ENCODE measurements at regions not wholly inside any gene's neighbourhood (a gene's known extent, or its start where the extent isn't known, plus 50 kb on each side); places are given as distances from the start of the nearest gene placed in this dataset.

DNA sequence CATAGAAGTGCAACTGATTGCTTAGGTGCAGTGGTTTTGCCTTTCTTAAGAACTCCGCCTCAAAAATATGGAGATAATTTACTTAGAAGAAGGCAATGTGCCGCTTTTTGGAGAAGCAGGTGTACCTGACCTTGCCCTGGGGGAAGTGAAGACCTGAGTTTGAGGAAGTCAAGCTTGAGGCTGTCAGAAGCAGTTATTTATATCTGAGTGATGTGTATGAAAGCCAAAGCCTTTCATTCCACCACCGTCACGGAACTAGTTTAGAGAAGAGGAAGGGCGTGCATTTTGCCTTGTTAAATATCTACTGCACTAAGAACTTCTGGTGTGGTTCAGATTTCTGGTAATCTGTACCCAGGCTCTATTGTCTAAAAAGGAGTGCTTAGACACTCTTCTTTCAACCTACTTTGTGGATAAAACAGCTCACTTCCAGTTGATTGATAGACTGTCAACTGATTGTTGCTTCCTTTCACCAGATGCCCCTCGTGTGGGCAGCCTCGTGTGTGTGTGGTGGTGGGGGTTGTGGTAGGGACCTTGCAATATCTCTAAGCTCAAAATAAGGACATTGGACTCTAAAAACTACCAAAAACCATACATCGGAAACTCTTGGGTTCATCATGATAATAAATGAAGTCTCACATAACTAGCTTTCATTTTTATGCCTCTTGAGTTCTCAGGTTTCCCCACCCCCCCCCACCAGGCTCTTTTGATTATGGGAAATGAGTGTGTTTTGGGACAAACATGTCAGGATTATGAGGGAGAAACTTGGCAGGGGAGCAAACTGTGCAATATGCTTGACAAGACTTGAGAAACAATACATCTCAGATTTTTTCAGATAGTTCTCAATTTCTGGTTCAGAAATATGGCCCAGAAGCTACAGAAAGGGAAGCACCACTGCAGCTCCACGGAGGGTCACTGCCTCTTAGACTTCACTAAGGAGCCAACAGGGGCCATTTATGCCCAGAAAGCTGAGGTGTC is 78.6 kb downstream of the ARF6 start:
- Histone ChIP-seq H3K4me1 (peaks cover 4 to 62% (median 37%) of the 10 kb centered on the region in 12 donors), H3K27me3 (no peaks in the 10 kb centered on the region), H3K9me3 (no peaks in the 10 kb centered on the region), H3K36me3 (no peaks in the 10 kb centered on the region), H3K4me3 (peak overlapping the region in 1 of 12 donors; percentile 18), H3K27ac (peak overlapping the region in 11 of 12 donors; percentile 40 to 95 (median 64))
- peak; percentile 19 to 75 (median 61) for ATAC-seq
- TF ChIP-seq, protein P1, sequence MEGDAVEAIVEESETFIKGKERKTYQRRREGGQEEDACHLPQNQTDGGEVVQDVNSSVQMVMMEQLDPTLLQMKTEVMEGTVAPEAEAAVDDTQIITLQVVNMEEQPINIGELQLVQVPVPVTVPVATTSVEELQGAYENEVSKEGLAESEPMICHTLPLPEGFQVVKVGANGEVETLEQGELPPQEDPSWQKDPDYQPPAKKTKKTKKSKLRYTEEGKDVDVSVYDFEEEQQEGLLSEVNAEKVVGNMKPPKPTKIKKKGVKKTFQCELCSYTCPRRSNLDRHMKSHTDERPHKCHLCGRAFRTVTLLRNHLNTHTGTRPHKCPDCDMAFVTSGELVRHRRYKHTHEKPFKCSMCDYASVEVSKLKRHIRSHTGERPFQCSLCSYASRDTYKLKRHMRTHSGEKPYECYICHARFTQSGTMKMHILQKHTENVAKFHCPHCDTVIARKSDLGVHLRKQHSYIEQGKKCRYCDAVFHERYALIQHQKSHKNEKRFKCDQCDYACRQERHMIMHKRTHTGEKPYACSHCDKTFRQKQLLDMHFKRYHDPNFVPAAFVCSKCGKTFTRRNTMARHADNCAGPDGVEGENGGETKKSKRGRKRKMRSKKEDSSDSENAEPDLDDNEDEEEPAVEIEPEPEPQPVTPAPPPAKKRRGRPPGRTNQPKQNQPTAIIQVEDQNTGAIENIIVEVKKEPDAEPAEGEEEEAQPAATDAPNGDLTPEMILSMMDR (IDR thresholded peaks at IDR 0.05), result no peak
- no peak for TF ChIP-seq POLR2A (IDR thresholded peaks at IDR 0.05)
- intact Hi-C loops (cut with DNase I), result loop anchor here in 1 of 10 donors (2.0 to 5.0 kb wide), 2 partner anchors 79 to 91 kb away; partner anchors contain the start of gene ARF6
- no peak for DNase-seq
- WGBS, 4 donors, result 42 to 55% (median 48%) methylated on average over 9 of the region's 9 CpGs

DNA sequence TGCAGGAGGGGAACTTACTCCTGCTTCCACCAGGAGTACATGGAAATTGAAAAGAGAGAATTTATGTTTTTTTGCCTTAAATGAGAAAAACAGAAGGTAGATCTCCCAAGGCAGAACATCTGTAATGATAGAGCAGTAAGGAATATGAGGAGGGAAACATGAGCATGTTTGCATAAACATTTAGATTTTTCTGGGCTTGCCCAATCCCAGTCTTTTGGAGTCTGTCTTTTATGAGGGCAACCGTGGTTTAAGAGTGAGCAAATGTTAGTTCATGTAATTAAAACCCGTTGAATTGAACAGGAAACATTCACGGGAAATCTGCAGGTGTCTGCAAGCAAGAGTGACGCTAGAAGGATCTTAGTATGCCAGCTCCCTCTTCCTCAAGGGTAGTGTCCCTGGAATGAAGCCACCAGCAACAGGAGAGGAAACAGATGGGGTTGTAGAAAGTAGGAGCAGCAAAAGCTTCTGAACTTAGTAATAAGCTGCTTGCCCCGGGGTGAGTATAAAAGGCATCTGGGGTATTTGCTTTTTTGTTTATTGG is 79.3 kb downstream of the ARF6 start:
- 36 to 53% (median 43%) methylated on average over 5 of the region's 5 CpGs for WGBS, 4 donors
- Histone ChIP-seq H3K4me1 (peaks cover 4 to 62% (median 37%) of the 10 kb centered on the region in 12 donors), H3K36me3 (no peaks in the 10 kb centered on the region), H3K9me3 (no peaks in the 10 kb centered on the region), H3K4me3 (peak overlapping the region in 2 of 12 donors; percentile 6 to 18), H3K27me3 (no peaks in the 10 kb centered on the region), H3K27ac (peak overlapping the region; percentile 2 to 95 (median 62))
- intact Hi-C loops (cut with DNase I), result loop anchor here in 1 of 10 donors (5.0 kb wide), 1 partner anchor 90 kb away; no protein-coding TSS in a partner anchor
- TF ChIP-seq, protein P1 (IDR thresholded peaks at IDR 0.05), result no peak
- no peak for TF ChIP-seq POLR2A (IDR thresholded peaks at IDR 0.05)
- DNase-seq (peak in 3 of 5 donors; percentile 34 to 43 (median 35)), ATAC-seq (peak; percentile 23 to 78 (median 38))

DNA sequence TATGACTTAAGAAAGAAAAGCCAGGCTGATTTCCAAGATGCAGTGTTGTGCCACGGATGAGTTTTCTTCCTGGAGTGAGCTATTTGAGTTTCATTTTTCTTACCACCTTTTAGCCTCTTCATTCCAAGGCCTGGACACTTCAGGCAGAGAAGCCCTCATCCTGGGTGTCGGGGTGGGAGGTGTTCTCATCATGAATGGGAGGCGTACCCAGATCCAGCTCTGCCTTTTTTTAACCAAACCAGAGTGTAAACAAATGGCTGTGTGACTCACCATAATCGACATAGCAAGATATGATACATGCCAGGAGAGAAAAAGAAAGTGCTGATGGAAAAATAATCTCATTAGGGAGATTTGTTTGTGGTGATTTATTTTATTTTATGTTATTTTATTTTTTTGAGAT is 79.9 kb downstream of the ARF6 start:
- H3K4me1 ChIP-seq, result peaks cover 4 to 67% (median 37%) of the 10 kb centered on the region in 12 donors
- no peak for TF ChIP-seq POLR2A (IDR thresholded peaks at IDR 0.05)
- TF ChIP-seq, protein P1 (IDR thresholded peaks at IDR 0.05), result no peak
- intact Hi-C loops (cut with DNase I), result loop anchor here in 1 of 10 donors (5.0 kb wide), 1 partner anchor 89 kb away; no protein-coding TSS in a partner anchor
- H3K36me3 ChIP-seq, result no peaks in the 10 kb centered on the region
- H3K27me3 ChIP-seq, result no peaks in the 10 kb centered on the region
- 29 to 43% (median 35%) methylated on average over 4 of the region's 4 CpGs for WGBS, 4 donors
- H3K4me3 ChIP-seq, result peak overlapping the region in 2 of 12 donors; percentile 3 to 6
- ATAC-seq (peak in 3 of 4 donors; percentile 59 to 68 (median 62)), DNase-seq (peak in 1 of 5 donors; percentile 39)
- H3K9me3 ChIP-seq, result no peaks in the 10 kb centered on the region
- peak overlapping the region; percentile 2 to 95 (median 62) for H3K27ac ChIP-seq

DNA sequence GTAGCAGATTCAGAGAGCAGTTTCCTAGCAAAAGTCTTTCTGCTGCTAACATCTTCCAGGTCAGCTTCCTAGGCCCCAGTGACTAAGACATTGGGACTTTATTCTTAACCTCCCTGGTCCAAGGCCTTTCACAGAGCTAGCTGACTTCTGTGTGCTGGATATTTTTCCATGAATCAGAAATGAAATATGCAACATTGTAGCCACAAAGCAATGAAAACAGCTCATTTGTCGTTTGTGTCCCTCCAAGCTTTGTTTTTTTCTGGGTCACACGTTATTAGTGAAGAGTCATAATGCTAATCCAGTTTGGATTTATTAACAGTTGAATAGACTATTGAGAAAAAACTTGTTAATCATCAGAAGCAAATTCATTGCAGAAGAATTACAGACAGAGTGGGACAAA is 82.4 kb downstream of the ARF6 start:
- no peaks in the 10 kb centered on the region for H3K9me3 ChIP-seq
- peak overlapping the region in 7 of 12 donors; percentile 1 to 82 (median 57) for H3K27ac ChIP-seq
- intact Hi-C loops (cut with DNase I), result no loop called here
- TF ChIP-seq POLR2A (IDR thresholded peaks at IDR 0.05), result no peak
- TF ChIP-seq, protein P1 (IDR thresholded peaks at IDR 0.05), result no peak
- DNase-seq (no peak), ATAC-seq (peak in 1 of 4 donors; percentile 29)
- H3K27me3 ChIP-seq, result no peaks in the 10 kb centered on the region
- no peaks in the 10 kb centered on the region for H3K36me3 ChIP-seq
- H3K4me3 ChIP-seq, result no peak overlapping the region
- 60 to 76% (median 74%) methylated on average over 2 of the region's 2 CpGs for WGBS, 4 donors
- peaks cover 4 to 63% (median 33%) of the 10 kb centered on the region in 12 donors for H3K4me1 ChIP-seq

Data from heart left ventricle (tissue), 16 donors.